ENCODE measurements at regions not wholly inside any gene's neighbourhood (a gene's known extent, or its start where the extent isn't known, plus 50 kb on each side); places are given as distances from the start of the nearest gene placed in this dataset.

DNA sequence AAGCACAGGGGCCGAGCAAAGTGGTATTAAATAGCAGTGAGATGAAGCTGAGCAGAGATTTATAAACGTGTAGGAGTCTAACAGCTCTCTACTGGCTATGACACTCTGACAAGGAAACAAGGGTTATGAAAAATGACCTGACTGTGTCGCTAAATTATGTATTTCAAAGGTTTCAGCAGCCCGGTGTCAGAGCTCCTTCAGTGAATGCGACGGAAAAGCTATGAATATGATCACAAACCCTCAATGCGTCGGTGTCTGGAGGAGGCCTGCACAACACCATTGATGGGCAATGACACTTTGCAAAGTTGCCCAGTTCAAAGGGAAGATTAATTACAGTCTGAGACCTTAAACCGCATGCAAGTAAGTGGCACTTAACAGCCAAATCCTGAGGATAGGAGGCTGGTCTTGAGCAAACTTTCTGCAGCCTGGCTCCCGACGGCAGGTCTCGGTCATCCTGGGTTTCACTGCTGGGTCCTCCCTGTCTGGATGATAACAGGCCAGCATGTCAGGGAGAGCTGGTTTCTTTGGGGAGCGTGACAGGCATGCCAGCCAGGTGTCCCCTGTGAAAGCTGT lies 615.1 kb upstream of the SALL3 start:
- no peak for DNase-seq (ENCODE audit: low spot score)

DNA sequence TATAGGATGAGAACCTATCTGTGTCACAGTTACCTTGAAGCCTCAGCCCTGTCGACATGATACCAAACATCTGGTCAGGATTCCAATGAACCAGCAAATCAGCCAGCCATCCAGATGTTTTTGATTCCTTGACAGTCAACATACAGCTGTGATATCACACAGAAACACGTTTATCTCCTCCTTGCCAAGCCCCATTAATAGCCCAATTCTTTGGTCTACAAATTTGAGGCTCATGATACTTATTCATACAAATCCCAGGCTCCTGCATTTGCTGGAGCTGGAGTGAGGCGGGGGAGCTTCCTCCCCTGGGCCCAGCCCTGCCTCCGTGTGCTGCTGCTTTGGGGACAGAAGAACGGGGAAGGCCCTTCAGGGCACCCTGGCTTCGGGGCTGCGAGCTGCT lies 611.6 kb upstream of the SALL3 start:
- DNase-seq (ENCODE audit: low spot score), result no peak

DNA sequence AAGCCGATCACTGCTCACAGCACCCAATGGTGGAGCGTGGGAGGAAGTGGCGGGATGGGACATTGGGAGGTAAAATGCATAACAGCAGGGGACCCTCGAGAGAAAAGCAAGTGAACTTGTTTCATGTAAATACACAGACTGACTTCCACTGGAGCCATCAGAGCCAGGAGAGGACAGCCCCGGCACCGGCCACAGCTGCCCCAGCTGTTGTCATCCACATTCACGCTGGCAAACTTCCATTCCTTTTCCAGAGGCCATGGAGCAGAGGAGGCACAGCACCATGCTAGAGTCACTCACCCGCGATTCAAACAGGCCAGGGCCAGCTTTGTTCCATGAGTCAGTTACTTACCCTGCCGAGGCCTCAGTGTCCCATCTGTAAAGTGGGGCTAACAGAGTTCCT lies 610.9 kb upstream of the SALL3 start:
- DNase-seq (ENCODE audit: low spot score), result no peak

DNA sequence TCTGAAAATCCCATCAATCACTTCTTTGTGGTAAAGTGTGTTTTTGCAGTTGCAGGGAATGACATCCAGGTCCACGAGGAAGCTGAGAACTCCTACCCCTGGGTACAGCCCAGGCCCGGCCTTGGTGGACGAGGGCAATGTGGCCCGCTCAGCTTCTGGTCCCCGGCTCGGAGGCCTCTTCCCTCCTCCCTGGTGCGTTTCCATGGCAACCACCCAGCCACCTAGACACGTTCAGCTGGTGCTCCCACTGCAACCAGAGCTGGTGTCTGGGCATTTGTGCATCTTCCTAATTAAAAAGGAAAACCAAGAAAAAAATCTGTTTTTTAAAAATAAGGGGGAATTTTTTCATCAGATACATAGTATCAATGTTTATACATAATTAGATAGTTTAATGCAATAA lies 603.6 kb upstream of the SALL3 start:
- DNase-seq (ENCODE audit: low spot score), result no peak

DNA sequence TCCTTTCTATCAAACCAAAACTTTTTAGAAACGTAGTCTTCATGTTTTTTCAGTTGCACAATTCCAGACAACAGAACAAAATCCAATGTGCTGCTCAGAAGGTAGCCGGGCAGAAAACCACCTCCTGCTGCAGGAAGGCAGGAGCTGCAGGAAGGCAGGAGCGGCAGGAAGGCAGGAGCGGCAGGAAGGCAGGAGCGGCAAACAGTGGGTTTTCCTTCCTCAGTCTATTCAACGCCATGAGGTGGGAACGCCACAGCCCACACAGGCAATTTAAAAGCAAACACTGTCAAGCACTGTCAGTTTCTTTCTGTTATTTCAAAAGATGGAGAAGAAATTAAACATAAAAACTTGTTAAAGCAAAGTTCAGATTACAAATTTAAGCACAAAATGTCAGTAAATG lies 601.2 kb upstream of the SALL3 start:
- DNase-seq (ENCODE audit: low spot score), result no peak

DNA sequence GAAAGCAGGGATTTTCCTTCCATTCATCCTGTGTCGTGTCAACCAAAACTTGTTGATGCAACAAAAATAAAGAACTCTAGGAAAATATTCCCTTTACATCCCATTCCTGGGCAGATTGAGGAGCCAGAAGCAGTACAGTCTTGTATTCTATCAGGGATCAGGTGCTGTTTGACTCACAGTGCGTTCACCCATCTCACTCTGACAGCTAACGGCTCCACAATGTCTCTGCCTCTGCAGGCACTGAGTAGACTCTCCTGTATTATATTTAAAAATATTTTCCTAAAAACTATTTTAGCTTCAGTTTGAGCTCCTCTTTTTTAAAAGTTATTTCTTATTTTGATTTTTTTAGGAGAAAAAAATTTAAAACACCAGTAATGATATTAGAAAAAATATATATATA lies 600.6 kb upstream of the SALL3 start:
- DNase-seq (ENCODE audit: low spot score), result no peak

DNA sequence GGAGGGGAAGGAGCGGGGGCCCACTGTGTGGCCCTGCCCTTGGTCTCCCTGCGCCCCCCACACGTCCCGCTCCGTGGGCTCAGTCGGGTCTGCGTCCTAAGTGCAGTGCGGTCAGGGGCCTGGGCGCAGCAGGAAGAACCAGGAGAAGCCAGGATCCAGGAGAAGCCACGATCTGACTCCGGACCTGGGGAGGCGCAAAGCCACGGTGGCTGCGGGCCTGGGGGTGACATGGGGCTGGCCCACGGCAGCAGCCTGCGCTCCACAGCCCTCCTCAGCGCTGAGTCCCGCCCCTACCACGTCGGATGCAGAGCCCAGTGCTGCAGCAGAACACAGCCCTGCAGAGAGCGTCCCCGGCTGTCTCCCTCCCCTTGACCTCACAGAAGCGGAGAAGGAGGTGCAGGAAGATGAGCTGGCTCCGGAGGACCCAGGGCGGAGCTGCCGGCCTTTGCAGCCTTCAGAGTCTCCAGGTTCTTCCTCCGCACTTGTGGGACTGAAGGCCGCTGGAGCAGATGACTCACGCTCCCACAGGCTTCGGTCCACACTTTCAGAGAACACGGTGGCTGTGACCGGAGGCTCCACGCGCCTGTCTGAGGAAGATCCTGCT lies 589.2 kb upstream of the SALL3 start:
- DNase-seq (ENCODE audit: low spot score), result no peak

DNA sequence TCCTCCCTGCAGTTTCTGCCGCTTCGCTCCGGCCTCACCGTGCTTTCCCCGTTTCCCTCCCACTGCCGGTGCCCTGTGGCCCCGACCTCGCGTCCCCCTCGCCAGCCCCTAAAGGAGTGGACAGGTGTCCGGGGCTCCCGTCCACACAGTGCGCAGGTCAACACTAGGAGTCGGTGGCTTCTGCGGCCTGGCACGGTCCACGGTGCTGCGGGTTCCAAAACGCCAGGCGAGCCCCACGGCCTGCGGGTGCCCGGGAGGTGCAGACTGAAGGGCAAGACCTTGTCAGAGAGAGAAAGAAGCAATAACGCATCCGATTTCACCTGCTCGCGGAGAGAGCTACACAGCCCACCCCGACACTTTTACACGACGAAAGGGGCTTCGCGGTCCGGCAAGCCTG lies 588.7 kb upstream of the SALL3 start:
- no peak for DNase-seq (ENCODE audit: low spot score)

DNA sequence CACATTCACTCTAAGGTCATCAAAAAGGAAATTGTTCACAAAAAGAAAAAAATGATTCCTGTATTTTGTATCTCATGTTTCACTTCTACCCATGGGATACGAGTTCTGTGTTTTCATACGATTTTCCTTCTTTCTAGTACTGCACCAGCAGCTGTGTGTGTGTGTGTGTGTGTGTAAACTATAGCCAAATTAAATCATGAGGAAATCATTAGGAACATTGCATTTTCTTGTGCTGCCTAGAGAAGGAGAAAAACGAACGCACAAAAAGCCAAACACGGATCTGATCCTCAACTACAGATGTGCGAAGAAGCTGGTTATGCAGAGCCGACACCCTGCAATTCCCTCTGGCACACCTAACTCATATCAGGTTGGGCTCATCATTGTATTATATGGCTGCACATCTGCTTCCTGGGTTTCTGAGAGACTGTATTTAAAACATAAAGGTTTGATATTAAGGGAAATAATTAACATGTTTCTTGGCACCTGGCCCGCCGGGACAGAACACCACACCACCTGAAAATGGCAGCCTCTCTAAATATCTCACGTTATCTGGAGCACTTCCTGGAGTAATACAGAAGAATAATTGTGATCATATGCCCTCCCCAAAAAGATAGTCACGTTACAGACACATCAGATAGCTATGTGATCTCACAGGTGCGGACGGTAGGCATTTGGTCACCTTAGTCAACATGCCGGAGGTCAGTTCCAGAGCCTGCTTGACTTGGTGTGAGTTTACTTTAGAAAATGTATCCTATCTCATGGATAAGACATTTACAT lies 586.3 kb upstream of the SALL3 start:
- no peak for DNase-seq (ENCODE audit: low spot score)

DNA sequence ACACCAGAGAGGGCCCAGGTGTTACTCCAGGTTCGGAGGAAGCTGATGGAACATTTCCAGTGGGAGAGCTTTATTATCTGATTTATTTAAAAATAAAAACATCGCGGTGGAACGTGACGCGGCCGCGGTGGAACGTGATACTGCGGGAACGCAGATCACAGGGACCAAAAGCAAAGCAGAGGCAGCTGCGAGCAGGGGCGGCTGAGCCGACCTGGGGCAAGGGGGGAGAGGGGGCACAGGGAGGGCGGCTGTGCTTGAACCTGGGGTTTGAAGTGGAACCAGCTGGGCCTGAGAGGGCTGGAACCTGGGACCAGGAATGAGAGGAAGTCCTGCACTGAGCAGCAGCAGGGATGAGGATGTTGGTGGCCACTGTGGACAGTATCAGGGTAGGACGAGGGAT lies 583.5 kb upstream of the SALL3 start:
- DNase-seq (ENCODE audit: low spot score), result no peak

DNA sequence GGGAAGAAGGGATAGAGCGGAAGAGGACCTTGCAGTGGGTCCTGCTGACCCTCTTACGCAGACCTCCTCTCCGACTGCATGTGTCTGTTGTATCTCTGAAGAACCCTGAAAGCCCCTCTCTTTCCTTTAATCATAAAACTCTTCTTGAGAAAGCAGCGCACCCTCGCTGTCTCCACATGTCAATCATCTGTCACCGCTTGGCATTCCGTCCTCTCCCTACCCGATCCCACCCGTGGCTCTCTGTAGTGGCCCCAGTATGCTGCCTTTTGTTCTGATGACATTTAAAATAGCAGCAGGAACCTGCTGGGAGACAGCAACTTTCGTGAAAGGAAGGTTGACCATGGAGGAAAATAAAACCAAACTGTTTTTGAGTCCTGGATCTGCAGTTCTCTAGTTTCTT lies 582.9 kb upstream of the SALL3 start:
- no peak for DNase-seq (ENCODE audit: low spot score)

DNA sequence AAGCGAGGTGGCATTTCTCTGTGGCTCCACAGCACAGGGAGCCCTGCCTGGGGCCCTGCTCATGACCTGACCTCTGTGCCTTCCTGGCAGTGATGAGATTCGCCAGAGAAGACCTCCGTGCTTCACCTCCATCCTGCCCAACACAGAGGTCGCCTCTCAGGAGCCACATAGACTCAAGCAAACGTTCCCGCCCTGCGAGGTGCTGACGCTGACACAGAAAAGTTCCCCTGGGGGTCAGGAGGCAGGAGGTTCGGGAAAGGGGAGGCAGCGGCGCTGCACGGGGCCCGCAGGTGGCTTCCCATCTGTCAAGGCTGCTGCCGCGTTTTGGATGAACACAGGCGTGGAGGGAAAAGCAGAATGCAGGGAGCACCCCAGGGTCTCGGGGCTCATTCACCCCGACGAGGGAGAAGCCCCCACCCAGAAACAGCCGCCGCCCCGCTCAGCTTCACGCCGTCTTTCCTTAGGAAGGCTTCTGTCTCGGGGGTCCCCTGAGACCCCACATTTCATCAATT lies 579.6 kb upstream of the SALL3 start:
- DNase-seq (ENCODE audit: low spot score), result no peak

DNA sequence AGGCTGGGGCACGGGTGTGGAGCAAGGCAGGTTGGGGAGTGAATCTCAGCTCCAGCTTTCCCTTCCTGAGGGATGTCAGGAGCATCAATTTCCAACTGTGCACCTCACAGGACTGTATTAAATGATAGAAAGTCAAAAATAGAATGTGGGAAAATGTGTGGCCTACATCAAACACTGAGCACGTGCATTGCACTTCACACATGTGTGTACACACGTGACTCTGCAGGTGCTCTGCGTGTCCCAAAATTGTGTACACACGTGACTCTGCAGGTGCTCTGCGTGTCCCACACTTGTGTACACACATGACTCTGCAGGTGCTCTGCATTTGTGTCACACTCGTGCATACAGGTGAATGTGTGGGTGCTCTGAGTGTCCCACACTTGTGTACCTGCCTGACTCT lies 577.2 kb upstream of the SALL3 start:
- no peak for DNase-seq (ENCODE audit: low spot score)

DNA sequence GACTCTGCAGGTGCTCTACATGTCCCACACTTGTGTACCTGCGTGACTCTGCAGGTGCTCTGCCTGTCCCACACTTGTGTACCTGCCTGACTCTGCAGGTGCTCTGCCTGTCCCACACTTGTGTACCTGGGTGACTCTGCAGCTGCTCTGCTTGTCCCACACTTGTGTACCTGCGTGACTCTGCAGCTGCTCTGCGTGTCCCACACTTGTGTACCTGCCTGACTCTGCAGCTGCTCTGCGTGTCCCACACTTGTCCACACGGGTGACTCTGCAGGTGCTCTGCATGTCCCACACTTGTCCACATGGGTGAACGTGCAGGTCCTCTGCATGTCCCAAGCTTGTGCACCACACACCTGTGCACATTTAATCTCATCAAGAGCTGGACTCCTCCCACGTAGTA lies 576.7 kb upstream of the SALL3 start:
- DNase-seq (ENCODE audit: low spot score), result no peak

DNA sequence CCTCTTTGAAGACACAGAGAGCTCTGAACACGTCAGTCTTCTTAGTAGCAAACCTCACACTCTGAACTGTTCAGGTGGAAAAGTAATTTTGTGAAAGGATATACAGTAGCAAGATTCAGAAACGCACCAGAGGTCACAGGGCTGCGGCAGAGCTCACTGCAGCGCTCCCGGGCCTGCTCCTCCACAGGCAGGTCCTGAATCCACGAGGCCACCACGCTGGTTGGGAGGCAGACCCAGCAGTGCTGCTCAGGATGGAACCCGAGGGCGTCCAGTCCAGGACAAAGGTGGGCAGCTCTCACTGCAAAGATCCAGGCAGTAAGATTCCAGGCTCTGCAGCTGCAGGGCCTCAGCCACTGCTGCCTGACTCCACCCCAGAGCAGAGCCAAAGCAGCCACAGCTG lies 576.2 kb upstream of the SALL3 start:
- no peak for DNase-seq (ENCODE audit: low spot score)

DNA sequence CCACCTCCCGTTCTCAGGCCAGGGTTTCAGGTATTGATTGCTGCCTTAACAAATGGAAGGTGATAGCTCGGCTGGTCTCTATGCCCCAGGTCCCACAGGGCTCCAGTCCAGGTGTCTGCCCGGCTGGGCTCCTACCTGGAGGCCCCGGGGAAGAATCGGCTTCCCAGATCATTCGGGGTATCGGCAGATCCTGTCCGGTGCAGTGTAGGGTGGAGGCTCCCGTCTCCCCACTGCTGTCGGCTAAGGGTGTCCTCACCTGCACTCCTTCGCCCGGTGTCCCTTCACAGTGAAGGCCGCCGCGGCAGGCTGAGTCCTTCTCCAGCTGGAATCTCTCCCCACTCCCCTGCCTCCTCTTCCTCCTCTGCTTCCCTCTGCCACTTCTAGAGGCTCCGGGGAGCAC lies 573.9 kb upstream of the SALL3 start:
- DNase-seq (ENCODE audit: low spot score), result no peak

DNA sequence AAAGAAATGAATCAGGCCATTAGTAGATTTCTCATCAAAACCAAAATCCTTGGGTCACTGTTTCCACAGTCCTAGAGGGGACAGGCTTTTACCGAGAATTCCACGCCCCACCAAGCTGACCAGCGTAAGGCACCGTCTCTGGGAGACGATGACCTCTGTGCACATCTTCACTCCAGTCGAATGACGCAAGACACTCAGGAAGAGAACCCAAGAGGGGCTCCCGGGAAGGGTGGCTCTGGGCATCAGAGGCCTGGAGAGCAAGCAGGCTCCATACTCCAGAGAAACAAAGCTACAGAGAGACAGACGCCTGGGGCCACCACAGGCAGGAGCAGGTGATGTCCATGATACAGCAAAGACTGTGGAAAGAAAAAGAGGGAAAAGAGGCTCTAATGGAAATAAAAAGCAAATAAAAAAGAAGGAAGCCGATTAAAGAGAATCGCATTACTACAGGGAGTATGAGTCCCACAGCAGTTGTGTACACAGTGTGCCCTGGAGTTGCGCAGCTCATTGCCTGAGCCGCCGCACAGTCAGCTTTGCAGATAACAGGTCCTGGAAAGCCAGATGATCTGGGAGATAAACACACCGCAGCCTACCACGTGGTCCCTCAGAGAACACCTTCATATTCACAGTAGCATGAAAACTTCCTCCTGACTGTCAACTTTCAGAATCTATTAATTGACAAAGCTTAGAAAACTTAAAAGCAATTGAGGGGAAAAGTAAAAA lies 572.7 kb upstream of the SALL3 start:
- no peak for DNase-seq (ENCODE audit: low spot score)

DNA sequence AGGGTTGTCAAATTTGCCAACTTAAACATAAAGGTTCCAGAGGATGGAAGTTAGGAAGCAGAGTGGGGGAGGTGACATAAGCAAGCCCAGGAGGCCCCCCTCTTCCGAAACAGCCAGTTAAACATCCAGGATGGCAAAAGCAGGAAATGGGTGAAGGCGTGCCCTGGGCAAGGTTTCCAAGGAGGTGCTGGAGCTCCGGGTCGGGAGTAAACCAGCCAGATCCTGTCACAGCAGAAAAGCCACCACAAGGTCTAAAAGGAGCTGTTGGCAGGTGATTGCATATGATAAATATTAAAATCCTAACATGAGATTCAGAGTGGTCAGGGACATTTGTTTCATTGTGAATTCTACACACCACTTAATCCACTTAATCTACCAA lies 572.2 kb upstream of the SALL3 start:
- DNase-seq (ENCODE audit: low spot score), result no peak

DNA sequence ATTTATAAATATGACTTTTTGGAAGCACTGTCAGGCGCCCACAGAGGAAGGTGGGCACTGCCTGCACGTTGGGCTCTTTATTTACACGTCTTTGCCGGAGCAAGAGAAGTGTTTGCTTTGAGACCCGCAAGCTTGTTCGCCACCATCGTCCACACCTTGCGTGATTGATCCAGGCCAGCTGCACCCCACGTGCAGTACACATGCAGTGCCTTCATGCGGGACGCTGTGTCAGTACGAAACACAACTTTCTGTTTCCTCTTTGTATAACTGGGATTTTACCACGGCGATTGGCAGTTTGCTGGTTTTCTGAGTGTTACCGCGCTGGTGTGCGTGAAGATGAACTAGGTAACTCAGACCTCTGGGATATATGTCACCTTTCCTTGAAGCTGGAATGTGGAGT lies 571.0 kb upstream of the SALL3 start:
- DNase-seq (ENCODE audit: low spot score), result peak; percentile 20

DNA sequence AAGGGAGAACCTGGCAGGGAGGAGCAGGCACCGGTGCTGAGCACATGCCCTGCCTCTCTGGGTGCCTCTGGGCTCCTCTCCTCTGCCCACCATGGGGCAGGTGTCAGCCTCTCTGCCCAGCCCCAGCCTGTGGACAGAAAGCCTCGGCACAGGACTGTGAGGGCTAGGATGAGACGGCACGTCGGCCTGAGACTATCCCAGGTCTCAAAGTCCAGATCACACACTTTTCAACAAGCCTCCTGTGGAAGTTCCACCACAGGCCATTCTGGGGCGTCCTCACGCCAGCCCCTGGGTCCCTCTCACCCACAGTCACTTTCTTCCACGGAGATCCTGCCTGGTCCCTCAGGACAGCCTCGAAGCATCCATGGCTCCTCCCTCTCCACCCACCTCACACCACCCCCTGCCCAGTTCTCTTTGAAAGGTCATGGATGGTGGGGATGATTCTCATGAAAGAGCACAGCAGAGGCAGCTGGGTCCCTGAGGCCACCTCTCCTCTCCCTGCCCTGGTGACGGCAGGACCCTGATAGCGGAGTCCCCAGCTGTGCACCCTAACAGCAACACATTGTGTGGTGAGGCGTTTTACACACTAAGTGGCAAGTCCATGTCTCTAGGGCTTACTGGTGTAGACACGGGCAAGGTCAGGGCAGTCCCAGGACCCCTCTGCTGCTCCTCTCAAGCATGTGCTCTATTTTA lies 569.4 kb upstream of the SALL3 start:
- no peak for DNase-seq (ENCODE audit: low spot score)

DNA sequence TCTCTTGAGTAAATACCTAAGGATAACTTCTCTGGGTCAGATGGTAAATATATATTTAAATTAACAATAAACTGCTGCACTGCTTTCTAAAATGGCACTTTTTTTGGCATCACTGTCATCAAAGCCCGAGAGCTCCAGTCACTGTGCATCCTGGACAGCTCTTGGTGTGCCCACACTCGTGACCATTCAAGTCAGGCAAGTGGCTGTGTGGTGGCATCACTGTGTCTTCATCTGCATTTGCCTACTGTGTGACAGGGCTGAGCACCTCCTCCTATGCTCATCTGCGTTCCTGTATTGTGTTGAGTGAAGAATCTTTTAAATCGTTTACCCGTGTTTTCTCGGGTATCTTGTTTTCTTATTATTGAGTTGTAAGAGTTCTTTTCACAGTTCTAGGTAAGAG lies 568.1 kb upstream of the SALL3 start:
- DNase-seq (ENCODE audit: low spot score), result no peak

DNA sequence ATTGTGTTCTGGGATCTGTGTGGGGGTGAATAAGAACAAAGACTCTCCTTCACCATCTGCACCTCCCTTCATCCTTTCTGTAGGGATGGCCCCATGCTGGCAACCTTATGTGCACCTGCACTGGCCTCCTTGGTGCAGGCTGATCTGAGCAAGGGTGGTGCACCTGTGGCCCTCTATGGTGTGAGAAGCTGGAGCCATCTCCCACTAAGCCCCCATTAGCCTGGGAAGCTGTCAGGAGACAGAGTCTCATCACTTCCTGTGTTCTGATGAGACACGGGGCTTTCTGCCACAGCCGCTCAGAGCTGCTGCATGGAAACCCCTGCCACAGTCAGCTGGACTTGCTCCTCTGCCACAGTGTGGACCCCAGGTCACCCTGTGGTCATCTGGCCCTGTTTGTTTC lies 565.3 kb upstream of the SALL3 start:
- DNase-seq (ENCODE audit: low spot score), result no peak

Measured in D341Med (cell line).